ENCODE measurements at regions not wholly inside any gene's neighbourhood (a gene's known extent, or its start where the extent isn't known, plus 50 kb on each side); places are given as distances from the start of the nearest gene placed in this dataset.
"Not testable (repeated sequence)": the region's sequence is repeated elsewhere in the genome, so short reads cannot be mapped to it uniquely, and the experiment has no call there.

- no peak for DNase-seq (ENCODE audit: low read depth)
Observed at GRCh38 chr10:8310930-8311329, 256.4 kb downstream of the GATA3 start.

- no peak for DNase-seq (ENCODE audit: low read depth)
Observed at GRCh38 chr10:8311526-8312070, 257.1 kb downstream of the GATA3 start.

GRCh38 chr10:8312079-8312478 is 257.6 kb downstream of the GATA3 start:
- DNase-seq (ENCODE audit: low read depth), result peak; percentile 34

DNA sequence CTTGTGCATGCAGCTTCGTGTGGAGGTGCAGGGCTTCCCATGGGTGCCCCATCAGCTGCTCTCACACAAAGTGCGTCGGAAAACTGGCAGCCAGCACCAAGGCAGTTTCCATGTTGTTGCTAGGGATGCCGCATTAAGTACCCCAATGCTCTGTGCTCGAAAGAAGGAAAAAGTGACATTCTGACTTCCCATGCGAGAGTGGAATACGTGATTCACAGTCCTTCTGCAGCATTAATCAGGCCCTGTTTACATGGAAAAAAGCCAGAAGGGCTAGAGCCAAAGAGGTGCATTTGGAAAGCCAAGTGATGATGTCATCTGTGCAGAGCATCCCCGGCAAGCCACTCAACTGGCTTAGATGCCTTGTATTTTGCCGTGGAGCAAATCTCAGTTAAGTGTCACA is 258.3 kb downstream of the GATA3 start:
- DNase-seq (ENCODE audit: low read depth), result peak; percentile 86

GRCh38 chr10:8314486-8314885 is 260.0 kb downstream of the GATA3 start:
- no peak for DNase-seq (ENCODE audit: low read depth)

DNA sequence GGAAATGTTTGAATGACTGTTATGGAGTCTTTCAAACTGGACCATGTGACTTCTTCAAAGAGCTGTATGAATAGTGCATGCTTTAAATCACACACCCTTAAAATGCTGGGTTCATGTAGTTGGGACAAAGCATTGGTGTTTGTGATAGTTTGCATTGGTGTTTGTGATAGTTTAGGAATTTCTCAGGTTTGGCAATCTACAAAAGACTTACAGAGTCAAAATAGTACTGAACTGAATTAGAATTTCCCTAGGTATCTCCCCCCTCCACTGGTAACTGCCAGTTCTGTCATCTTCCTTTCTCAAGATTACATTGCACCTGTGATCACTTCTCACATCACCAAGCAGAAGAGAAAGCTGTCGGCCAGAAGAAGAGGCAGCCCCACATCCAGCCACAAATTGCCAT is 261.1 kb downstream of the GATA3 start:
- no peak for DNase-seq (ENCODE audit: low read depth)

DNA sequence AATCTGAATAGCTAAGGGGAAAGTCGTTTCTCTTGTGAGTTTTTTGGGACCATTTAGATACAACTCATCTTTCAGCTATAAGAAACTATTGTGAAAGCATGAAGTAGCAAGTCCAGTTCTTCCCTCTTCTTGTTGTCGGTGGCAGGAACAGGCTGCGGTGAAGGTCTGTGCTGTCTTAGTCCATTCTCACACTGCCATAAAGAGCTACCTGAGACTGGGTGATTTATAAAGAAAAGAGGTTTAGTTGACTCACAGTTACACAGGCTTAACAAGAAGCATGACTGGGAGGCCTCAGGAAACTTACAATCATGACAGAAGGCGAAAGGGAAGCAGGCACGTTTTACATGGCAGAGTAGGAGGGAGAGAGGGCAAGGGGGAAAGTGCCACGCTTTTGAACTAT is 261.8 kb downstream of the GATA3 start:
- no peak for DNase-seq (ENCODE audit: low read depth)

- DNase-seq (ENCODE audit: low read depth), result not testable (repeated sequence)
Observed at GRCh38 chr10:8318429-8318828, 263.9 kb downstream of the GATA3 start.

- no peak for DNase-seq (ENCODE audit: low read depth)
Observed at GRCh38 chr10:8318956-8319355, 264.5 kb downstream of the GATA3 start.

DNA sequence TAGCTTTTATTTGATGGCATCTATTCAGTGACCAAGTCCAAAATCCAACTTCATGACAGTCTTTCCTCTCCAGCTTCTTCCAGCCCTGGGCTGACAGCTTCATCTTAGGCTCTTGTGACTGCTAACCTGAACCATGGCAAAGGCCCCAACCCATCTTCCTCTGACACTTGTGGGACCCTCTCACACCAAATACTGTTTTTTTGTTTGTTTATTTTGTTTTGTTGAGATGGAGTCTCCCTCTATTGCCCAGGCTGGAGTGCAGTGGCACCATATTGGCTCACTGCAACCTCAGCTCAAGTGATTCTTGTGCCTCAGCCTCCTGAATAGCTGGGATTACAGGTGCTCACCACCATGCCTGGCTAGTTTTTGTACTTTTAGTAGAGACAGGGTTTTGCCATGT is 265.2 kb downstream of the GATA3 start:
- DNase-seq (ENCODE audit: low read depth), result no peak

- peak; percentile 37 for DNase-seq (ENCODE audit: low read depth)
Observed at GRCh38 chr10:8321990-8322389, 267.5 kb downstream of the GATA3 start.

- DNase-seq (ENCODE audit: low read depth), result no peak
Observed at GRCh38 chr10:8323428-8324054, 269.1 kb downstream of the GATA3 start.

- DNase-seq (ENCODE audit: low read depth), result no peak
Observed at GRCh38 chr10:8325024-8325980, 270.8 kb downstream of the GATA3 start.

DNA sequence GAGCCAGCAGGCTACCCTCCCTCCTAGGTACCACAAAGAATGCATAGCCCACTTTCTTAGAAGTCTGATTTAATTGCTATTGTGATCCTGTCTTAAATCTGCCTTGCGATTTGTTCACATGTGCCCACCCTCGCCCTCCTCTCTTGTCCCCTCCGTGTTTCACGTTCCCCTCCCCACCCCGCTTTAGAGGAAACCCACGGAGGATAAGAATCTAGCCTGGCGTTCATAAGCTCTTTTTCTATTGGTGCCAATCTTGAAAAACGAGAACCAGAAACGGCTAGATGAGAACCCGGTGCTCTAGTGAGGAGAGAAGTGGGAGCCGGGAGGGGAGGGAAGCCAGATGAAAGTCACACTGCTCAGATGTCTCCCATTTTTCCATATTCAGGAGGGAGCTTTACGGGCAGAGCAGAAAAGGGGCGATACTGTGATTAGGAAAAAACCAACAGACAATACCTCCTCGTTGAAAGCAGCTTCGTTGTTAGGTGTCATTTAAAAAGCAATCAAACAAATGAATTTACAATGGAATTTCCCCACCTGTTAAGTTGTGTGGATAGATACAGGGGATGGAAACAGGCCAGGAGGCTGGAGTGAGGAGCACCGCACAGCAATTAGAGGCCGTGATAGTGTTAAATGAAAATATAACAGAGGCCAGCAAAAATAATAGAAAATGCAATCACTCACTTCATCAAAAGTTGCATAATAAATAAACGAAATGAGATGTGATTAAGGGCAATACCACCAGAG is 272.1 kb downstream of the GATA3 start:
- DNase-seq (ENCODE audit: low read depth), result no peak

DNA sequence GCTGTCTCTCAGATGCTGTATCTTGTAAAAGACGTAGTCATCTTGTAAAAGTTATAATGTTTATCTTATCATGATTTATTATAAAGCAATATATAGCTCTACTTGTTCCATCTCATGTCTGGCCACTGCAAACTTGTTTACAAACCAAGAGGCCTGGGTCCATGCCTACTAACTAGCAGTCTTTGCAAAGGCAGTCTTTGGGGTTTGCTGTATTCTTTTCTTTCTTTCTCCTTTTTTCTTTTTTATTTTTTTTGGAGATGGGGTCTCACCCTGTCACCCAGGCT is 272.6 kb downstream of the GATA3 start:
- DNase-seq (ENCODE audit: low read depth), result no peak

DNA sequence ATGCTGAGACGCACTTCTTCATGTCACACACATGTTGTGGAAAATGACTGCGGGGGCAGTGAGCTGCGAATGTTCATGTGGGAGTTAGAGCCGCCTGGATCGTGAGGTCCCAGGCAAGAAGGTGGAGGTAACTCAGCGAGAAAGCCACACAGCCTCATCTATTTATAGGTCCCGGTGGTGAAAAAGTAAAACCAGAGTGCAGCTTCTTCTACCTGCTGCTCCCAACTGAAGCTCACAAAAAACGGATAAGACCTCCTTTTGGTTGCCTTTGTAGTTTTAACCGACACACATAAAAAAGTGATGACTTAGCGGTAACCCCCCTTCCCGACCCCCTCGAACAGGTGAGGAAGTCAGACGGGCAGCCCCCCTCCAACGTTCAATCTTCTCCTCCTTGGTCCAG is 276.9 kb downstream of the GATA3 start:
- DNase-seq (ENCODE audit: low read depth), result no peak

GRCh38 chr10:8331896-8332729 is 277.6 kb downstream of the GATA3 start:
- peak; percentile 95 for DNase-seq (ENCODE audit: low read depth)

DNA sequence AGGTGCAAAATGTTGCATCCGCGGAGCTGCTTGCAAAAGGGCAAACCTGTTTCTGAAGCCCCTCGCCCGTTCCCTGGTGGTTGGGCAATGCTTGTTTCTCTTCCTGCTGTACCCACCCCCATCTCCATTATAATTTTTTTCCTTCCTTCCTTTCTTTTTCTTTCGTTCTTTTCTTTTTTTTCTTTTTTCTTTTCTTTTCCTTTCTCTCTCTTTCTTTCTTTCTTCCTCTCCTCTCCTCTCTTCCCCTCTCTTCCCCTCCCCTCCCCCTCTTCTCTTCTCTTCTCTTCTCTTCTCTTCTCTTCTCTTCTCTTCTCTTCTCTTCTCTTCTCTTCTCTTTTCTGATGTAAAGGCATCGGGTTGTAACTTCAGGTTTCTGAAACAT is 278.2 kb downstream of the GATA3 start:
- no peak for DNase-seq (ENCODE audit: low read depth)

- no peak for DNase-seq (ENCODE audit: low read depth)
Observed at GRCh38 chr10:8334631-8335030, 280.1 kb downstream of the GATA3 start.

- no peak for DNase-seq (ENCODE audit: low read depth)
Observed at GRCh38 chr10:8336629-8337331, 282.3 kb downstream of the GATA3 start.

GRCh38 chr10:8337332-8337651 is 282.8 kb downstream of the GATA3 start:
- no peak for DNase-seq (ENCODE audit: low read depth)

Data from RPMI7951 (cell line).